ENCODE measurements at regions not wholly inside any gene's neighbourhood (a gene's known extent, or its start where the extent isn't known, plus 50 kb on each side); places are given as distances from the start of the nearest gene placed in this dataset.

DNA sequence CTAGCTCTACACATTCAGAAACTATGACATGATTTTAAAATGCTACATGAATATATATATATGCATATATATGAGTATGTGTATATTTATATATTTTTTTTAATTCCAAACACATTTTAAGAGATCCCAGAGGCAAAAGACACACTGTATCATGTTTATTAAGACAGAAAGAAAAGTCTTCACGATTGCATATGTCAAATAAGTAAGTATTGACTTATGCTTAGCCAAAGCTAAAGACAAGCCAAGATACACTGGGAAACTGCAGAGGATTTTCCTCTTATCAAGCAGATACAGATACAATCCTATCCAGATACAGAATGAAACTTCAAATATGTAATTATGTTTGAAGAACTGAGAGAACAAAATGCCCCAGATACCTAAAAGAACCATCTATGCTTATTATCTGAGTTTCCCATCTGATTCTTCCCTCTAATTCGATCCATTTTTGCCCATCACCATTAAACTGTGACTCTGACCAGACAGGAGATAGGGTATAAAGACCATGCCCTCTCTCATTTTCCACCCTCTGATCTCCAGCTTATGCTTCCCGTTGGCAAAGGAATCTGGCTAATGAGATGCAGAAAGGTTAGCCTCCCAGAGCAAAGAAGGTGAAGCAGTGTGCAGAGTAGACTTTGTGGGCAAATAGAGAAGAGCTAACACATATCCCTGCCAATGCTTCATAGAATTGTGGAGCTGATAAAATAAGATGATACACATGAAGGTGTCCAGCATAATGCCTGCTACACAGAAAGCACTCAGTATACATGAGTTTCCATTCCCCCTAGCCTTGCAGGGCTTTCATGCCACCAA is 131.0 kb upstream of the TARS1 start:
- no peak overlapping the region for H3K27ac ChIP-seq (ENCODE audit: extremely low read depth, low read depth, low read length)
- no peak overlapping the region for H2AFZ ChIP-seq (ENCODE audit: low read depth, low read length)
- CTCF ChIA-PET (ENCODE audit: low intra/inter-chr PET ratio), result no interaction called here
- no peaks in the 10 kb centered on the region for H3K27me3 ChIP-seq (ENCODE audit: control insufficient read depth in 2 of 2, insufficient read depth in 2 of 2, low read length in 2 of 2)
- in situ Hi-C loops (cut with MboI) (no loop called here), intact Hi-C loops (cut with micrococcal nuclease) (no loop called here)
- no peak overlapping the region for H3K9ac ChIP-seq (ENCODE audit: insufficient read depth in 1 of 2, low read depth in 2 of 2, low read length in 2 of 2)
- no peaks in the 10 kb centered on the region for H4K20me1 ChIP-seq (replicated peaks; ENCODE audit: control insufficient read depth, insufficient read depth, low read length)
- 0% methylated on average over 3 of the region's 3 CpGs for WGBS (ENCODE audit: insufficient coverage, low coverage, missing lambda C conversion rate)
- DNase-seq (ENCODE audit: extremely low read depth in 1 of 4, low spot score in 3 of 4) (no peak), FAIRE-seq (no peak), ATAC-seq (no peak)
- no peak overlapping the region for H3K4me2 ChIP-seq (ENCODE audit: insufficient read depth, low read length)
- H3K9me1 ChIP-seq (ENCODE audit: control insufficient read depth, insufficient read depth, low read length), result no peaks in the 10 kb centered on the region
- POLR2A ChIA-PET, result interaction anchor here (0.5 kb wide), 1 partner anchor 436 kb away, joined by 3 read pairs; no protein-coding TSS in a partner anchor
- TF ChIP-seq PTTG1 (tag; IDR thresholded peaks at IDR 0.05; ENCODE audit: low read depth), result no peak
- TF ChIP-seq DPF2 (IDR thresholded peaks at IDR 0.05), result no peak
- no peak for TF ChIP-seq SMAD1 (IDR thresholded peaks at IDR 0.05; ENCODE audit: low read depth, low read length, partially characterized antibody)
- TF ChIP-seq ZC3H11A (IDR thresholded peaks at IDR 0.05; ENCODE audit: low read depth, low read length), result no peak
- TF ChIP-seq SRF (CRISPR knock-in tag; IDR thresholded peaks at IDR 0.05), result no peak
- no peak for TF ChIP-seq MBD2 (IDR thresholded peaks at IDR 0.05; ENCODE audit: borderline replicate concordance, low read depth)
- no peak for TF ChIP-seq GATAD2B (IDR thresholded peaks at IDR 0.05; ENCODE audit: borderline replicate concordance)
- TF ChIP-seq GABPA (tag; conservative IDR thresholded peaks at IDR 0.05; ENCODE audit: low read depth), result no peak
- no peak for TF ChIP-seq KHSRP (IDR thresholded peaks at IDR 0.05)
- TF ChIP-seq ZNF695 (CRISPR knock-in tag; IDR thresholded peaks at IDR 0.05), result no peak
- no peak for TF ChIP-seq KAT8 (IDR thresholded peaks at IDR 0.05; ENCODE audit: low read depth)
- no peak for TF ChIP-seq WHSC1 (IDR thresholded peaks at IDR 0.05; ENCODE audit: low read length)
- no peak for TF ChIP-seq TCF15 (CRISPR knock-in tag; IDR thresholded peaks at IDR 0.05)
- no peak overlapping the region for H3K4me3 ChIP-seq
- H3K79me2 ChIP-seq (ENCODE audit: control insufficient read depth, insufficient read depth, low read length), result no peaks in the 10 kb centered on the region
- no TSS peak for BruUV-seq (replicated peaks)
- no peaks in the 10 kb centered on the region for H3K4me1 ChIP-seq (replicated peaks in 1 of 2; ENCODE audit: control insufficient read depth in 2 of 2, insufficient read depth in 2 of 2, low read length in 2 of 2)
- H3K9me3 ChIP-seq (replicated peaks; ENCODE audit: control insufficient read depth, insufficient read depth, low read depth, low read length), result no peaks in the 10 kb centered on the region
- no peaks in the 10 kb centered on the region for H3K36me3 ChIP-seq (ENCODE audit: control insufficient read depth, insufficient read depth, low read length)
